ENCODE measurements at regions not wholly inside any gene's neighbourhood (a gene's known extent, or its start where the extent isn't known, plus 50 kb on each side); places are given as distances from the start of the nearest gene placed in this dataset.

DNA sequence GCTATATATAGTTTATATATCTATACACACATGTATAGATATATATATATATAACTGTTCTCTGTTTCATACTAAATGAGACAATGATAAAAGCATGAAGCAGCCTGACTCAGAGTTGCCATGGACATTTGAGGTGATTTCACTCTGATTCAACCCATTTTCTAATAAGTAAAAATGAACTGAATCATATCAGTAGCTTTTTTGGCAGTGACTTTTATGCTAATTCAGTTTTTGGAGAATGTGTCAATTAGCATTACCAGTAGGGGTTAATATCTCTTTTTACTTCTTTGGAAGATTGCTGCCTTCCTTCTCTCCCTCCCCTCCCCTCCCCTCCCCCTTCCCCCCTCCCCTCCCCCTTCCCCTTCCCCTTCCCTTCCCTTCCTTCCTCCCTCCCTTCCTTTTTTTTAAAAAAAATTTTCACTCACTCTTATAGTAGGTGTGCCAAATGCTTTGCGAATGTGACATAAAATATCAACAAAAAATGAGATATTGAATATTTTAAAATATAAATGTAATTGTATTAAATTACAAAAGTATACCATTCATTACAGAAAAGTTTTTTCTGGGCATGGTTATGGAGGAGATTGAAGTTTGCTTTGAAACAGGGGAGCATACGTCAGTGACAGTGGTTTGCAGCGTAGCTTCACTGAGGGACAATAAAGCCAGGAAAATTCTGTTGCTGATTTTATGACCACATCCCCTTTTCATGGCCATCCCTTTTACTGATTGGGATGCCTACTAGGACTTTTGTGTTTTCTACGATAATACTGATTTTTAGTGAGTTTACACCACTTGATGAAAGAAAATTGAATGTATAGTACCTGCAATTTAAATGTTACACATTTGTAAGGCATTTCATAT, 64.0 kb upstream of the KLF6 start:
- TF ChIP-seq, protein P1, sequence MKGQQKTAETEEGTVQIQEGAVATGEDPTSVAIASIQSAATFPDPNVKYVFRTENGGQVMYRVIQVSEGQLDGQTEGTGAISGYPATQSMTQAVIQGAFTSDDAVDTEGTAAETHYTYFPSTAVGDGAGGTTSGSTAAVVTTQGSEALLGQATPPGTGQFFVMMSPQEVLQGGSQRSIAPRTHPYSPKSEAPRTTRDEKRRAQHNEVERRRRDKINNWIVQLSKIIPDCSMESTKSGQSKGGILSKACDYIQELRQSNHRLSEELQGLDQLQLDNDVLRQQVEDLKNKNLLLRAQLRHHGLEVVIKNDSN (IDR thresholded peaks at IDR 0.05), result no peak
- TF ChIP-seq, protein P2, sequence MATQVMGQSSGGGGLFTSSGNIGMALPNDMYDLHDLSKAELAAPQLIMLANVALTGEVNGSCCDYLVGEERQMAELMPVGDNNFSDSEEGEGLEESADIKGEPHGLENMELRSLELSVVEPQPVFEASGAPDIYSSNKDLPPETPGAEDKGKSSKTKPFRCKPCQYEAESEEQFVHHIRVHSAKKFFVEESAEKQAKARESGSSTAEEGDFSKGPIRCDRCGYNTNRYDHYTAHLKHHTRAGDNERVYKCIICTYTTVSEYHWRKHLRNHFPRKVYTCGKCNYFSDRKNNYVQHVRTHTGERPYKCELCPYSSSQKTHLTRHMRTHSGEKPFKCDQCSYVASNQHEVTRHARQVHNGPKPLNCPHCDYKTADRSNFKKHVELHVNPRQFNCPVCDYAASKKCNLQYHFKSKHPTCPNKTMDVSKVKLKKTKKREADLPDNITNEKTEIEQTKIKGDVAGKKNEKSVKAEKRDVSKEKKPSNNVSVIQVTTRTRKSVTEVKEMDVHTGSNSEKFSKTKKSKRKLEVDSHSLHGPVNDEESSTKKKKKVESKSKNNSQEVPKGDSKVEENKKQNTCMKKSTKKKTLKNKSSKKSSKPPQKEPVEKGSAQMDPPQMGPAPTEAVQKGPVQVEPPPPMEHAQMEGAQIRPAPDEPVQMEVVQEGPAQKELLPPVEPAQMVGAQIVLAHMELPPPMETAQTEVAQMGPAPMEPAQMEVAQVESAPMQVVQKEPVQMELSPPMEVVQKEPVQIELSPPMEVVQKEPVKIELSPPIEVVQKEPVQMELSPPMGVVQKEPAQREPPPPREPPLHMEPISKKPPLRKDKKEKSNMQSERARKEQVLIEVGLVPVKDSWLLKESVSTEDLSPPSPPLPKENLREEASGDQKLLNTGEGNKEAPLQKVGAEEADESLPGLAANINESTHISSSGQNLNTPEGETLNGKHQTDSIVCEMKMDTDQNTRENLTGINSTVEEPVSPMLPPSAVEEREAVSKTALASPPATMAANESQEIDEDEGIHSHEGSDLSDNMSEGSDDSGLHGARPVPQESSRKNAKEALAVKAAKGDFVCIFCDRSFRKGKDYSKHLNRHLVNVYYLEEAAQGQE (IDR thresholded peaks at IDR 0.05; ENCODE audit: low read depth), result no peak
- no peak for TF ChIP-seq TCF12 (IDR thresholded peaks at IDR 0.05; ENCODE audit: low read depth)
- no peak for TF ChIP-seq FOXM1 (IDR thresholded peaks at IDR 0.05; ENCODE audit: borderline replicate concordance, low read depth)
- TF ChIP-seq NFIC (IDR thresholded peaks at IDR 0.05), result no peak
- TF ChIP-seq EP300 (IDR thresholded peaks at IDR 0.05; ENCODE audit: borderline replicate concordance), result no peak
- no peak for TF ChIP-seq ZBTB7A (IDR thresholded peaks at IDR 0.05; ENCODE audit: low read depth)
- TF ChIP-seq CREB1 (IDR thresholded peaks at IDR 0.05; ENCODE audit: low read depth), result no peak
- no peak for TF ChIP-seq YY1 (IDR thresholded peaks at IDR 0.05; ENCODE audit: low read depth)
- TF ChIP-seq, protein P3, sequence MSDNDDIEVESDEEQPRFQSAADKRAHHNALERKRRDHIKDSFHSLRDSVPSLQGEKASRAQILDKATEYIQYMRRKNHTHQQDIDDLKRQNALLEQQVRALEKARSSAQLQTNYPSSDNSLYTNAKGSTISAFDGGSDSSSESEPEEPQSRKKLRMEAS (IDR thresholded peaks at IDR 0.05), result no peak
- TF ChIP-seq CEBPB (IDR thresholded peaks at IDR 0.05), result no peak
- TF ChIP-seq EGR1 (IDR thresholded peaks at IDR 0.05), result no peak
- no peak for TF ChIP-seq TAF1 (IDR thresholded peaks at IDR 0.05; ENCODE audit: low read depth)
- TF ChIP-seq RAD21 (IDR thresholded peaks at IDR 0.05; ENCODE audit: low read depth), result no peak
- TF ChIP-seq TEAD4 (IDR thresholded peaks at IDR 0.05), result no peak

DNA sequence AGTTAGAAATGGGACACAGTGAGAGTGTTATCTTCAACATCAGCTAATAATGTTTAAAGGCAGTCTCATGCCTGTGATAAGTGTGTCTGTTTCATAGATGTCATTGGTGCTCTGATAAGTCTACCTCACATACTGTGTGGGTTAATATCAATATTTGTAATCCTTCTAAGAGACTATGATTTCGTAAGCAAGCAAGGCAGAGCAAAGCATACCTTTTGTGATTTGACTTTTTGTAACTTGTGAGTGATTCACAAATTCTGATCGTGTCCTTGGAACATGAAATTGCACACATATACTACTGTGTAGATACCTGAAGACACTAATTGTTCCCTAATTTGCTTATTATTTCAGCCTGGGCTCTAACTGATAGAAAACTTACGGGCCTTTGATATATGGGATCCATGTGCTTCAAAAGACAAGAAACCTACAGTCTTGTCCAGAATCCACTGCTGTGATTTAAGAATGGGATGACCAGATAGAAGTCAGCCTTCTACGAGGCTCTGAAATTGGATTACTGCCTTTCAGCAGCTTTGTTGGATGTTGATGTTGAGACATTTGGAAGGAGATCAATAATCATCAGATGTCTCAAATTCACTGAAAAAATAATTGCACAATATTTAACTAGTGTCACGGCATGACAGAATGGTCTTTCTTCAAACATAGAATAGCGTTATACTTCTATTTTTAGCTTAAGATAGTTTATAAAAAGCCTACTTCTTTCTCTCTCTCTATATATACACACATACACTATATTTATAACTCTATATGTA, 63.2 kb upstream of the KLF6 start:
- TF ChIP-seq CEBPB (IDR thresholded peaks at IDR 0.05) (no peak), TCF12 (IDR thresholded peaks at IDR 0.05; ENCODE audit: low read depth) (no peak), NFIC (IDR thresholded peaks at IDR 0.05) (no peak), ZBTB7A (IDR thresholded peaks at IDR 0.05; ENCODE audit: low read depth) (no peak), EGR1 (IDR thresholded peaks at IDR 0.05) (no peak), TAF1 (IDR thresholded peaks at IDR 0.05; ENCODE audit: low read depth) (no peak), EP300 (IDR thresholded peaks at IDR 0.05; ENCODE audit: borderline replicate concordance) (no peak)

DNA sequence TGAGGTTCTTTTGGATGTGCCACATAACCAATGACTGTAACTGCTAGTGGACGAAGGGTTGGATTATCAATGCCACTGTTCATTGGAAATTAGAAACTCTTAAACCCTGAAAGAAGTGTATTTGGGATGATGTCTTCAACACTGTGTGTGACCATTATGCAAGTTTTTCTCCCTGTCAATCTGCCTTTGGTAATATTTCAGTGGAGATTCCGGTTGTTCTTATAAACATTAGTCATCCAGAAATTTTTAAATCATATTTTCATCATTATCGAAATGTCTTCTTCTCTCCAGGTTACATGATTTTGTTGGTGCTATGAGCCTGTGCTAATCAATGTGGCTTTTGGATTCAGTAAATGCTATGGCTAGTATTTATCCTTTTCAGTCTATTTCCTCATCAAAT, 61.7 kb upstream of the KLF6 start:
- TF ChIP-seq NFIC (IDR thresholded peaks at IDR 0.05) (no peak), FOXM1 (IDR thresholded peaks at IDR 0.05; ENCODE audit: borderline replicate concordance, low read depth) (no peak), YY1 (IDR thresholded peaks at IDR 0.05; ENCODE audit: low read depth) (no peak), EP300 (IDR thresholded peaks at IDR 0.05; ENCODE audit: borderline replicate concordance) (no peak), TEAD4 (IDR thresholded peaks at IDR 0.05) (no peak), ZBTB7A (IDR thresholded peaks at IDR 0.05; ENCODE audit: low read depth) (no peak), TCF12 (IDR thresholded peaks at IDR 0.05; ENCODE audit: low read depth) (no peak), EGR1 (IDR thresholded peaks at IDR 0.05) (no peak), CREB1 (IDR thresholded peaks at IDR 0.05; ENCODE audit: low read depth) (no peak), RAD21 (IDR thresholded peaks at IDR 0.05; ENCODE audit: low read depth) (no peak), CEBPB (IDR thresholded peaks at IDR 0.05) (no peak), TAF1 (IDR thresholded peaks at IDR 0.05; ENCODE audit: low read depth) (no peak)
- TF ChIP-seq, protein P1 (IDR thresholded peaks at IDR 0.05), result no peak
- TF ChIP-seq, protein P3 (IDR thresholded peaks at IDR 0.05), result no peak
- TF ChIP-seq, protein P2 (IDR thresholded peaks at IDR 0.05; ENCODE audit: low read depth), result no peak

DNA sequence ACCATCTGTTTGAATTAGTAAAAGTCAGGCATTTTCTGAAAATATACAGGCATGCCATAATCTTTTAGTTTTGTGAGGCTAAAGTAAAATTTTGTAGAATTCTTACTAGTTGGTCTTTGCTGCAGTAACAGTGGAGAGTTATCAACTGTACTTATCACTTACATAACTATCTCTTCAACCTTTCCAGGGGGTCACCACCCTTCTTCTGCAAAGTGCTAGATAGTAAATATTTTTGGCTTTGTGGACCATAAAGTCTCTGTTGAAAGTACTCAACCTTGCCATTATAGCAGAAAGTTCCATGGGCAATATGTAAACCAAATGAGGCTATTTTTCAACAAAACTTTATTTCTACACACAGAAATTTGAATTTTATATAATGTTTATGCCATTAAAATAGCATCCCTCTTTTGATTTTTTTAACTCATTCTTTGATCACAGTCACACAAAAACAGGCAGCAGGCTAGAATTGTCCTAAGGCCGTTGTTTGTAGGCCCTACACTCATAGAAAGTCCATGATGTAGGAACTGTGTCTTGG, 59.5 kb upstream of the KLF6 start:
- TF ChIP-seq, protein P2 (IDR thresholded peaks at IDR 0.05; ENCODE audit: low read depth), result no peak
- TF ChIP-seq NFIC (IDR thresholded peaks at IDR 0.05) (no peak), YY1 (IDR thresholded peaks at IDR 0.05; ENCODE audit: low read depth) (no peak), RAD21 (IDR thresholded peaks at IDR 0.05; ENCODE audit: low read depth) (no peak), TCF12 (IDR thresholded peaks at IDR 0.05; ENCODE audit: low read depth) (no peak)

All from Ishikawa (cell line).